ENCODE measurements at regions not wholly inside any gene's neighbourhood (a gene's known extent, or its start where the extent isn't known, plus 50 kb on each side); places are given as distances from the start of the nearest gene placed in this dataset.

DNA sequence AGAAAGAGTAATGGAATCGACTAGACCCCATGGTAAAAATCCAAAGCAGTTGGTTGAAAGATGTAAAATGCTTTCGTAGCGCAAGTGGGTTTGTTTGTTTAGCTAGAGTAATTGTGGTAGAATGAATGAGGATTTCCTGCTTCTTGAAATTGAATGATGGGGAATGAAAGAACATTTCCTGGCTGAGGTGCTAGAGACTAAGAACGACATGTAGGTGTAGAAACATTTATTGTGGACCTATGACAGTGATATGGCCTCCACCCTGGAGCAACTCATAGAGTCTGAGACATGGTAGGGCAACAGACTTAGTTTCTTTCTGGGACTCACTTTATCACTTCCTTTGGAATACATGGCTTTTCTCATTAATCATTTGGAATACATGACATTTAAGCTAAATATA is 467.6 kb upstream of the CFAP20DC start:
- H3K4me1 ChIP-seq: no peaks in the 10 kb centered on the region
- no peak for TF ChIP-seq POLR2A (IDR thresholded peaks at IDR 0.05)
- H3K4me3 ChIP-seq: no peak overlapping the region
- DNase-seq: no peak
- H3K9me3 ChIP-seq: no peaks in the 10 kb centered on the region
- no peaks in the 10 kb centered on the region for H3K36me3 ChIP-seq
- H3K27me3 ChIP-seq: no peaks in the 10 kb centered on the region
- no peak overlapping the region for H3K27ac ChIP-seq

DNA sequence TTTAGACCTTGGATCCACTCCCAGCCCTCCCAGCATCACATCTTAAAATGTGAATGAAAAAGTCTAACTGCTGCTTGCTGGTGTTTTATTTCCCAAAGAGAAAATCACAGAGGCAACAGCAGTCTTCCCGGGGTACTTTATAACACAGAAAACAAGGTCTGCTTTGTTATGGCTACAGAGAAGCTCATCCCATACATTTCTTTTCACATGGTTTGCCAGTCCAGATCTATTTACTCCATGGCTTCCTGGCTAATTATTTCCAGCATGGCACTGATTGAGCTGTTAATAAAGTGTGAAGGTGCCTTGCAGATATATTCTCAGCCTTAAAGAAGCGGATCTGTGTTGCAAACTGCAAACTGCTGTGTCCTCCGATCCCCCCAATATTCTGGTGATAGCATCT is 466.1 kb upstream of the CFAP20DC start:
- Histone ChIP-seq H3K4me1 (no peaks in the 10 kb centered on the region), H3K4me3 (no peak overlapping the region), H3K27me3 (no peaks in the 10 kb centered on the region), H3K27ac (no peak overlapping the region), H3K9me3 (no peaks in the 10 kb centered on the region), H3K36me3 (no peaks in the 10 kb centered on the region)
- no peak for DNase-seq
- TF ChIP-seq, protein P1, sequence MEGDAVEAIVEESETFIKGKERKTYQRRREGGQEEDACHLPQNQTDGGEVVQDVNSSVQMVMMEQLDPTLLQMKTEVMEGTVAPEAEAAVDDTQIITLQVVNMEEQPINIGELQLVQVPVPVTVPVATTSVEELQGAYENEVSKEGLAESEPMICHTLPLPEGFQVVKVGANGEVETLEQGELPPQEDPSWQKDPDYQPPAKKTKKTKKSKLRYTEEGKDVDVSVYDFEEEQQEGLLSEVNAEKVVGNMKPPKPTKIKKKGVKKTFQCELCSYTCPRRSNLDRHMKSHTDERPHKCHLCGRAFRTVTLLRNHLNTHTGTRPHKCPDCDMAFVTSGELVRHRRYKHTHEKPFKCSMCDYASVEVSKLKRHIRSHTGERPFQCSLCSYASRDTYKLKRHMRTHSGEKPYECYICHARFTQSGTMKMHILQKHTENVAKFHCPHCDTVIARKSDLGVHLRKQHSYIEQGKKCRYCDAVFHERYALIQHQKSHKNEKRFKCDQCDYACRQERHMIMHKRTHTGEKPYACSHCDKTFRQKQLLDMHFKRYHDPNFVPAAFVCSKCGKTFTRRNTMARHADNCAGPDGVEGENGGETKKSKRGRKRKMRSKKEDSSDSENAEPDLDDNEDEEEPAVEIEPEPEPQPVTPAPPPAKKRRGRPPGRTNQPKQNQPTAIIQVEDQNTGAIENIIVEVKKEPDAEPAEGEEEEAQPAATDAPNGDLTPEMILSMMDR (IDR thresholded peaks at IDR 0.05): no peak
- no peak for TF ChIP-seq POLR2A (IDR thresholded peaks at IDR 0.05)

DNA sequence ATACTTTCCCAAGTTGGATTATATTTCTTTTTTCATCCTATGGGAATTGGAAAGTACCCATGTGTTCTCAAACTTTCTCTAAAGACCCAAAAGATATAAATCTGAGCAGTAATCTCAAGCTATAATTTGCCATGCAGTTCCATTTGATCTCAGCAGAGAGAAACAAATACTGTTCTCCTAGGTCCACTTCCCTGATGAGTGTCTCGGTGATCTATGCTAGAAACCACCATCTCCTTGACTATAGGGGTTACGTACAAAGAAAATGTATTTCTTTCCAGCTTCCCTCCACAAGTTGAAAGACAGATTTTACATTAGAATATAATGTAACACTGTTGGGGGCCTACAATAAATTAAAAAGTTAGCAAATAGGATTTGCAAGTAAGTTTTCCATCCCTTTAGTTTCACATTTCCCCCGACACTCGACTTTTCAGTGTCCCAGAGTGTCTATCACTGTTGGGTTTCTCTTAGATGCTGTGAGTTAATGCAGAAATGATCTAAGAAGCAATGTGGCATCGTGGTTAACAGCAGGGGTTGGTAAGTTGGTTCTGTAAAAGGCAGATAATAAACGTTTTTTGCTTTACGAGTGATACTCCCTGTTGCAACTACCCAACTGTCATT is 465.1 kb upstream of the CFAP20DC start:
- Histone ChIP-seq H3K27ac (no peak overlapping the region), H3K4me3 (no peak overlapping the region), H3K4me1 (no peaks in the 10 kb centered on the region), H3K36me3 (no peaks in the 10 kb centered on the region), H3K9me3 (no peaks in the 10 kb centered on the region), H3K27me3 (no peaks in the 10 kb centered on the region)
- DNase-seq: no peak
- TF ChIP-seq POLR2A (IDR thresholded peaks at IDR 0.05): no peak
- TF ChIP-seq, protein P1 (IDR thresholded peaks at IDR 0.05): no peak

DNA sequence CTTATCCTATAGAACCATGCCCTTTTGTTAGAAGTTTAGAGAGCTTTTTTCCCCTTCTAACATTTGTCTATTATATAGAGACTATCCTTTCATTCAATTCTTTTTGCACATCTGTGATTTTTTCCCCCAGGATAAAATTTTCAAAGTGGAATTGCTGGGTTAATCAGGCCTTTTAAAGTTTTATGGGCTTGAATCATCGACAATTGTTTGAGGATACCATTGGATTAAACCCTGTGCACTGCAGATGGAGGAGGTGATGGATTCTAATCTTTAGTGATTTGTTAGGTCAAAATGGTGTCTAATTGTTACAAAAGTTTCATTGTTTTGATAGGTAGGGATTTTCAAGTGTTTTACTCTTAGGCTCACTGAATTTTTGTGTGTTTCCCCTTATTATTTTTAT is 463.7 kb upstream of the CFAP20DC start:
- TF ChIP-seq POLR2A (IDR thresholded peaks at IDR 0.05): no peak
- TF ChIP-seq, protein P1 (IDR thresholded peaks at IDR 0.05): no peak
- Histone ChIP-seq H3K9me3 (no peaks in the 10 kb centered on the region), H3K27me3 (no peaks in the 10 kb centered on the region), H3K4me3 (no peak overlapping the region), H3K27ac (no peak overlapping the region), H3K36me3 (no peaks in the 10 kb centered on the region), H3K4me1 (no peaks in the 10 kb centered on the region)
- no peak for DNase-seq

DNA sequence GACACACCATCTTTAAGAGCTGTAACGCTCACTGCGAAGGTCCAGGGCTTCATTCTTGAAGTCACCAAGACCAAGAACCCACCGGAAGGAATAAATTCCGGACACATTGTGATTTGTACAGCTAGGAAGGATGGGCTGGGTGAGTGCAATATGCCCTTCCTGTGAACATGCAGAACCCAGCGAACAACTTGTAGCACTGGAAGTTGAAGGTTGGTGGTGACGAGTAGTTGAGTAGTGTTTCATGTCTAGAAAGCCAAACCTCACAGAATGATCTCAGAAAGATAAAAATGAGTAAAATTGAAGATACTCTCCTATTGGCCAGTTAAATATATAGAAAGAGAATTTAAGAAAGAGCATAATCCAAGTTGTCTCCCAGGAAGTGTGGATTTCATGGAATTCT is 462.2 kb upstream of the CFAP20DC start:
- H3K27me3 ChIP-seq: no peaks in the 10 kb centered on the region
- H3K4me3 ChIP-seq: no peak overlapping the region
- no peak overlapping the region for H3K27ac ChIP-seq
- no peaks in the 10 kb centered on the region for H3K9me3 ChIP-seq
- no peaks in the 10 kb centered on the region for H3K36me3 ChIP-seq
- DNase-seq: no peak
- no peaks in the 10 kb centered on the region for H3K4me1 ChIP-seq
- TF ChIP-seq, protein P1 (IDR thresholded peaks at IDR 0.05): no peak
- TF ChIP-seq POLR2A (IDR thresholded peaks at IDR 0.05): no peak

DNA sequence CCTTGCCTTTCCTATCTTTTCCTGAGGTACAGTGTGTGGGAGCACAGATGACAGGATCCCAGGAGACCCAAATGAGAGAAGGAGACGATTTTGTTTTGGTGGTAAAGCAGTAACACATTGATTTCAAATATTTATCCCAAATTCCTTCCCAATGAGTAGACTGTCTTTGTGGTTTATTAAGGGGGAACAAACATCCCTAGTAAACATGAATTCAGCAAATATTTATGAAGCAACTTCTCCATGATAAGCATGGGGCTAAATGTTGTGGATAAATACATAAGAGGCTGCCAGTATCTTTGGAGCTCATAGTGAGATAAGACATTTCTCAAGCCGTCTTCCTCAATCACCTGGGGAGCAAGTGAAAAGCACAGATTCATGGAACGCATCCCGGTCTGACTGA is 460.8 kb upstream of the CFAP20DC start:
- no peak for DNase-seq
- Histone ChIP-seq H3K36me3 (no peaks in the 10 kb centered on the region), H3K4me3 (no peak overlapping the region), H3K27ac (no peak overlapping the region), H3K9me3 (no peaks in the 10 kb centered on the region), H3K4me1 (no peaks in the 10 kb centered on the region), H3K27me3 (no peaks in the 10 kb centered on the region)
- TF ChIP-seq POLR2A (IDR thresholded peaks at IDR 0.05): no peak
- TF ChIP-seq, protein P1 (IDR thresholded peaks at IDR 0.05): no peak
